HCT116 (cell line): ENCODE measurements at regions not wholly inside any gene's neighbourhood (a gene's known extent, or its start where the extent isn't known, plus 50 kb on each side); places are given as distances from the start of the nearest gene placed in this dataset.

Experiments used
- ATAC-seq: fragments of 200-7000 bp; cut with Tn5 transposase; 2 replicates; pipeline ENCODE4 v1.9.1; 2020; ENCODE audit warnings: mild to moderate bottlenecking, moderate library complexity
- BruUV-seq: library from RNA; stranded (reverse); fragments of 400-500 nt; replicated peaks from 2 replicates; lab custom pipeline; 2021; lab: Mats Ljungman, UMichigan
- CTCF ChIA-PET: fragments of 300-600 bp; sonication (Branson Sonifier 250); formaldehyde crosslinking; loops from one replicate; lab custom pipeline; 2021; ENCODE audit warnings: antibody characterized with exemption; lab: Charles Lee
- POLR2A ChIA-PET: fragments of 300-600, 350-600 bp; sonication (Branson Sonifier 250); formaldehyde crosslinking; loops from one replicate; lab custom pipeline; 2021; ENCODE audit warnings: antibody characterized with exemption; lab: Charles Lee
- RAD21 ChIA-PET, 2 experiments: fragments of 300-600 bp; sonication (Branson Sonifier 250); formaldehyde crosslinking; loops; one replicate each; lab custom pipeline; 2023; ENCODE audit warnings: low total read pairs in 2 of 2; ENCODE audit not compliant: uncharacterized antibody in 2 of 2, unreplicated experiment in 2 of 2, low non-redundant PET in 1 of 2; lab: Charles Lee
- DNase-seq: peaks from one replicate; pipeline ENCODE4 v3.0.0-alpha.2; 2010; ENCODE audit warnings: low read depth, low spot score
- H2AFZ ChIP-seq: fragments of 200-600 bp; shearing (Covaris generic), sonication (generic); 2 replicates; pipeline ENCODE4 v1.6.1; 2017; ENCODE audit warnings: low read depth, mixed run types, mixed read lengths, antibody characterized with exemption, low read length; ENCODE audit not compliant: poor library complexity, severe bottlenecking
- H3K27ac ChIP-seq: 2 replicates; pipeline ENCODE4 v1.5.1; 2012; ENCODE audit warnings: low read depth, low read length
- H3K27me3 ChIP-seq: fragments of 200-600 bp; sonication (generic); 2 replicates; pipeline ENCODE4 v1.6.1; 2016; ENCODE audit warnings: mixed run types, low read length, mixed read lengths; ENCODE audit not compliant: insufficient read depth
- H3K36me3 ChIP-seq, 2 experiments: fragments of 200-500 bp in 1 of 2; fragments of 200-600 bp in 1 of 2; sonication (Bioruptor generic) in 1 of 2; sonication (generic) in 1 of 2; 2 replicates each; pipeline versions ENCODE4 v1.5.1 to v1.6.1; 2014 to 2016; ENCODE audit warnings: low read length in 2 of 2, inconsistent platforms in 1 of 2, mixed read lengths in 1 of 2, mixed run types in 1 of 2; ENCODE audit not compliant: insufficient read depth in 2 of 2, control insufficient read depth in 1 of 2
- H3K4me1 ChIP-seq, 2 experiments: fragments of 200-600 bp in 1 of 2; sonication (generic) in 1 of 2; 2 replicates each; pipeline versions ENCODE4 v1.5.1 to v1.6.1; 2012 to 2017; ENCODE audit warnings: low read length in 2 of 2, inconsistent platforms in 1 of 2, mild to moderate bottlenecking in 1 of 2, mixed read lengths in 1 of 2, mixed run types in 1 of 2, moderate library complexity in 1 of 2; ENCODE audit not compliant: insufficient read depth in 2 of 2, control insufficient read depth in 1 of 2
- H3K4me2 ChIP-seq: fragments of 200-600 bp; sonication (generic); 2 replicates; pipeline ENCODE4 v1.6.1; 2017; ENCODE audit warnings: mixed run types, low read length, mixed read lengths
- H3K4me3 ChIP-seq, 2 experiments: fragments of 200-600 bp in 1 of 2; sonication (generic) in 1 of 2; replicated peaks in 1 of 2; 2 replicates each; pipeline ENCODE4 v1.5.1; 2011 to 2016; ENCODE audit warnings: low read length in 2 of 2, control low read depth in 1 of 2, low read depth in 1 of 2, mild to moderate bottlenecking in 1 of 2, mixed read lengths in 1 of 2, mixed run types in 1 of 2
- H3K79me2 ChIP-seq: fragments of 200-600 bp; sonication (generic); 2 replicates; pipeline ENCODE4 v1.6.1; 2017; ENCODE audit warnings: mild to moderate bottlenecking, mixed run types, low read length, moderate library complexity, mixed read lengths; ENCODE audit not compliant: insufficient read depth
- H3K9ac ChIP-seq: fragments of 200-600 bp; sonication (generic); 2 replicates; pipeline ENCODE4 v1.6.1; 2016; ENCODE audit warnings: low read length, mixed read lengths
- H3K9me2 ChIP-seq: fragments of 200-600 bp; sonication (generic), shearing (Covaris generic); 2 replicates; pipeline ENCODE4 v1.6.1; 2017; ENCODE audit warnings: mixed run types, mild to moderate bottlenecking, moderate library complexity; ENCODE audit not compliant: insufficient read depth
- H3K9me3 ChIP-seq, 2 experiments: fragments of 200-500 bp in 1 of 2; fragments of 200-600 bp in 1 of 2; sonication (Bioruptor generic) in 1 of 2; sonication (generic) in 1 of 2; 2 replicates each; pipeline ENCODE4 v1.6.1; 2014 to 2017; ENCODE audit warnings: low read length in 2 of 2, mixed read lengths in 2 of 2, inconsistent platforms in 1 of 2, low read depth in 1 of 2, mild to moderate bottlenecking in 1 of 2, mixed run types in 1 of 2, moderate library complexity in 1 of 2; ENCODE audit not compliant: control insufficient read depth in 1 of 2, insufficient read depth in 1 of 2
- H4K20me1 ChIP-seq: fragments of 200-600 bp; sonication (generic), shearing (Covaris generic); 2 replicates; pipeline ENCODE4 v1.6.1; 2017; ENCODE audit warnings: mixed run types, mild to moderate bottlenecking, moderate library complexity; ENCODE audit not compliant: insufficient read depth
- ATF3 ChIP-seq: IDR thresholded peaks from 2 replicates; pipeline ENCODE4 v1.6.1; 2012
- CBX3 ChIP-seq: IDR thresholded peaks from 2 replicates; pipeline ENCODE4 v1.6.1; 2012; ENCODE audit warnings: low read depth
- CTCF ChIP-seq, 3 experiments: fragments of 200-600 bp in 1 of 3; sonication (generic) in 1 of 3; IDR thresholded peaks in 2 of 3; conservative IDR thresholded peaks in 1 of 3; 2 replicates each; pipeline ENCODE4 v1.5.1; 2012 to 2017; ENCODE audit warnings: low read depth in 2 of 3, low read length in 2 of 3, antibody characterized with exemption in 1 of 3, borderline replicate concordance in 1 of 3, control low read depth in 1 of 3, mild to moderate bottlenecking in 1 of 3, mixed read lengths in 1 of 3, mixed run types in 1 of 3, moderate library complexity in 1 of 3; ENCODE audit not compliant: insufficient read depth in 1 of 3
- ELF1 ChIP-seq: IDR thresholded peaks from 2 replicates; pipeline ENCODE4 v1.6.1; 2012; ENCODE audit warnings: low read depth, borderline replicate concordance
- FOSL1 ChIP-seq: IDR thresholded peaks from 2 replicates; pipeline ENCODE4 v1.6.1; 2012; ENCODE audit warnings: low read depth
- JUND ChIP-seq: IDR thresholded peaks from 2 replicates; pipeline ENCODE4 v1.6.1; 2012
- POLR2A ChIP-seq: IDR thresholded peaks from 2 replicates; pipeline ENCODE4 v1.7.0; 2011; ENCODE audit warnings: borderline replicate concordance; ENCODE audit not compliant: insufficient read depth, insufficient read length; ENCODE audit errors: extremely low read depth
- POLR2AphosphoS5 ChIP-seq: IDR thresholded peaks from 2 replicates; pipeline ENCODE4 v1.6.1; 2011; ENCODE audit warnings: mild to moderate bottlenecking, low read depth, low read length, moderate library complexity
- RAD21 ChIP-seq: IDR thresholded peaks from 2 replicates; pipeline ENCODE4 v1.6.1; 2012; ENCODE audit warnings: low read depth, mild to moderate bottlenecking
- REST ChIP-seq: IDR thresholded peaks from 2 replicates; pipeline ENCODE4 v1.6.1; 2012; ENCODE audit warnings: low read depth
- SP1 ChIP-seq: IDR thresholded peaks from 2 replicates; pipeline ENCODE4 v1.6.1; 2012; ENCODE audit warnings: low read depth
- SRF ChIP-seq: IDR thresholded peaks from 2 replicates; pipeline ENCODE4 v1.6.1; 2012; ENCODE audit warnings: low read depth
- YY1 ChIP-seq: IDR thresholded peaks from 2 replicates; pipeline ENCODE4 v1.6.1; 2011; ENCODE audit warnings: low read length, low read depth, moderate library complexity, mild to moderate bottlenecking; ENCODE audit not compliant: insufficient replicate concordance; ENCODE audit errors: extremely low read depth
- ZBTB33 ChIP-seq: IDR thresholded peaks from 2 replicates; pipeline ENCODE4 v1.6.1; 2011; ENCODE audit warnings: mild to moderate bottlenecking, low read length, moderate library complexity; ENCODE audit not compliant: insufficient replicate concordance; ENCODE audit errors: extremely low read depth
- ZFX ChIP-seq: fragments of 450-650 bp; IDR thresholded peaks from 2 replicates; pipeline ENCODE4 v1.6.1; 2017
- intact Hi-C: fragments of 100-400 bp; cut with micrococcal nuclease; formaldehyde crosslinking; loops from 2 replicates; pipeline ENCODE4 v1.10.0; 2022

- H3K27ac ChIP-seq = no peak overlapping the region
- ATAC-seq (no peak), DNase-seq (no peak)
- ChIA-PET POLR2A (no interaction called here), CTCF (no interaction called here), RAD21 (no interaction called here)
- intact Hi-C loops = no loop called here
- H3K9me2 ChIP-seq = no peaks in the 10 kb centered on the region
- H3K4me3 ChIP-seq = no peak overlapping the region
- no peaks in the 10 kb centered on the region for H3K27me3 ChIP-seq
- H3K4me1 ChIP-seq = no peaks in the 10 kb centered on the region
- H2AFZ ChIP-seq = no peak overlapping the region
- no TSS peak for BruUV-seq
- H3K36me3 ChIP-seq = no peaks in the 10 kb centered on the region
- no peaks in the 10 kb centered on the region for H3K79me2 ChIP-seq
- TF ChIP-seq REST (no peak), ZBTB33 (no peak), ATF3 (no peak), ZFX (no peak), SP1 (no peak), CBX3 (no peak), YY1 (no peak), SRF (no peak), FOSL1 (no peak), POLR2AphosphoS5 (no peak), CTCF (IDR thresholded peaks at IDR 0.05 in 2 of 3, conservative IDR thresholded peaks at IDR 0.05 in 1 of 3; ENCODE audit: borderline replicate concordance in 1 of 3, insufficient read depth in 1 of 3, low read depth in 2 of 3, low read length in 2 of 3) (no peak), ELF1 (no peak), JUND (no peak), RAD21 (no peak), POLR2A (no peak)
- H3K9ac ChIP-seq = no peak overlapping the region
- H3K4me2 ChIP-seq = no peak overlapping the region
- H3K9me3 ChIP-seq = peaks cover 5 to 24% of the 10 kb centered on the region in 2 experiments; a peak in 2 of 4 replicates
- H4K20me1 ChIP-seq = no peaks in the 10 kb centered on the region
Measured at GRCh38 chr20:60447703-60448102, 489.5 kb downstream of the CDH26 start.
